Natural killer cell (primary cell): ENCODE measurements at regions not wholly inside any gene's neighbourhood (a gene's known extent, or its start where the extent isn't known, plus 50 kb on each side); places are given as distances from the start of the nearest gene placed in this dataset.

ENCODE experiments used
- ATAC-seq, 3 donors: fragments of 150-1000 bp in 2 of 3; fragments of 200-7000 bp in 1 of 3; cut with Tn5 transposase; 1 replicate in 1 of 3; 2 replicates in 2 of 3; pipeline ENCODE4 v1.10.0; 2021; ENCODE audit warnings: mild to moderate bottlenecking in 2 of 3, moderate library complexity in 2 of 3
- DNase-seq, 2 donors: peaks; one replicate each; pipeline versions ENCODE4 v3.0.0 to v3.0.0-alpha.2; 2013 to 2021; ENCODE audit warnings: mixed read lengths in 1 of 2
- H3K27ac ChIP-seq: one replicate; pipeline ENCODE4 v1.5.1; 2013; ENCODE audit warnings: mild to moderate bottlenecking, low read length
- H3K27me3 ChIP-seq: one replicate; pipeline ENCODE4 v1.6.1; 2013; ENCODE audit warnings: low read length; ENCODE audit not compliant: control insufficient read depth, insufficient read depth
- H3K36me3 ChIP-seq: one replicate; pipeline ENCODE4 v1.6.1; 2013; ENCODE audit warnings: low read length; ENCODE audit not compliant: control insufficient read depth, insufficient read depth
- H3K4me1 ChIP-seq: one replicate; pipeline ENCODE4 v1.6.1; 2013; ENCODE audit warnings: low read length; ENCODE audit not compliant: control insufficient read depth, insufficient read depth
- H3K4me3 ChIP-seq: one replicate; pipeline ENCODE4 v1.5.1; 2013; ENCODE audit warnings: low read length
- H3K9me3 ChIP-seq: one replicate; pipeline ENCODE4 v1.6.1; 2013; ENCODE audit warnings: low read length; ENCODE audit not compliant: control insufficient read depth, insufficient read depth
- H3K27ac Mint-ChIP-seq, 2 donors: one replicate each; pipeline ENCODE4 v1.8.0; 2022; ENCODE audit warnings: mild to moderate bottlenecking in 2 of 2, mixed read lengths in 2 of 2, moderate library complexity in 1 of 2
- H3K27me3 Mint-ChIP-seq, 2 donors: one replicate each; pipeline ENCODE4 v1.8.0; 2022; ENCODE audit warnings: low read depth in 2 of 2, mixed read lengths in 2 of 2
- H3K36me3 Mint-ChIP-seq: one replicate; pipeline ENCODE4 v1.8.0; 2022; ENCODE audit warnings: mixed read lengths
- H3K4me1 Mint-ChIP-seq, 2 donors: one replicate each; pipeline ENCODE4 v1.8.0; 2022; ENCODE audit warnings: mixed read lengths in 2 of 2
- H3K4me3 Mint-ChIP-seq: one replicate; pipeline ENCODE4 v1.8.0; 2022; ENCODE audit warnings: mild to moderate bottlenecking, moderate library complexity, mixed read lengths
- H3K9me3 Mint-ChIP-seq, 2 donors: one replicate each; pipeline ENCODE4 v1.8.0; 2022; ENCODE audit warnings: mixed read lengths in 2 of 2
- CTCF ChIP-seq: fragments of 200-600 bp; IDR thresholded peaks from one replicate; pipeline ENCODE4 v1.8.0; 2022; ENCODE audit warnings: antibody characterized with exemption
- WGBS: methylation state at CpG from one replicate; pipeline ENCODE4 v1.1.7; 2013; ENCODE audit warnings: missing lambda C conversion rate; ENCODE audit not compliant: insufficient coverage; 5-methylcytosine and 5-hydroxymethylcytosine counted together
- intact Hi-C: fragments of 100-400 bp; cut with micrococcal nuclease; formaldehyde crosslinking; loops from one replicate; pipeline ENCODE4 v1.14.2; 2022

GRCh38 chr4:85250852-85251251, 224.1 kb upstream of the ARHGAP24 start:
- H3K9me3 Mint-ChIP-seq, result peaks cover 21 to 38% of the 10 kb centered on the region in 2 donors
- no peaks in the 10 kb centered on the region for H3K4me1 Mint-ChIP-seq
- 17% methylated on average over 1 of the region's 4 CpGs for WGBS
- no peaks in the 10 kb centered on the region for H3K27me3 ChIP-seq
- no peaks in the 10 kb centered on the region for H3K36me3 ChIP-seq
- H3K4me1 ChIP-seq, result no peaks in the 10 kb centered on the region
- peaks cover 4% of the 10 kb centered on the region for H3K9me3 ChIP-seq
- DNase-seq (no peak), ATAC-seq (no peak)
- peaks cover 11% of the 10 kb centered on the region for H3K36me3 Mint-ChIP-seq
- TF ChIP-seq CTCF, result no peak
- intact Hi-C loops, result no loop called here
- H3K27ac Mint-ChIP-seq, result no peak overlapping the region
- H3K27me3 Mint-ChIP-seq, result no peaks in the 10 kb centered on the region
- H3K27ac ChIP-seq, result no peak overlapping the region
- H3K4me3 Mint-ChIP-seq, result no peak overlapping the region
- no peak overlapping the region for H3K4me3 ChIP-seq

- 55% methylated on average over 1 of the region's 1 CpG for WGBS
These were observed 217.1 kb upstream of the ARHGAP24 start for GRCh38 chr4:85257817-85258370.

GRCh38 chr4:85260064-85260463, 214.9 kb upstream of the ARHGAP24 start:
- DNase-seq, result no peak
- Histone ChIP-seq H3K4me3 (no peak overlapping the region), H3K4me1 (no peaks in the 10 kb centered on the region), H3K36me3 (no peaks in the 10 kb centered on the region), H3K9me3 (no peaks in the 10 kb centered on the region), H3K27me3 (no peaks in the 10 kb centered on the region), H3K27ac (no peak overlapping the region)
- Mint-ChIP-seq H3K27ac (no peak overlapping the region), H3K4me3 (no peak overlapping the region), H3K9me3 (peaks cover 15 to 22% of the 10 kb centered on the region in 2 donors), H3K27me3 (no peaks in the 10 kb centered on the region), H3K4me1 (no peaks in the 10 kb centered on the region), H3K36me3 (peaks cover 13% of the 10 kb centered on the region)
- intact Hi-C loops, result no loop called here
- 63% methylated on average over 1 of the region's 1 CpG for WGBS
- TF ChIP-seq CTCF, result no peak
- ATAC-seq, result no peak

More at GRCh38 chr4:85257817-85258370, 217.1 kb upstream of the ARHGAP24 start:
- ATAC-seq (no peak), DNase-seq (no peak)
- no peaks in the 10 kb centered on the region for H3K27me3 ChIP-seq
- Mint-ChIP-seq H3K4me1 (no peaks in the 10 kb centered on the region), H3K27ac (no peak overlapping the region), H3K27me3 (no peaks in the 10 kb centered on the region), H3K9me3 (peaks cover 18 to 30% of the 10 kb centered on the region in 2 donors), H3K36me3 (peaks cover 16% of the 10 kb centered on the region), H3K4me3 (no peak overlapping the region)
- no peak for TF ChIP-seq CTCF
- no peaks in the 10 kb centered on the region for H3K36me3 ChIP-seq
- H3K4me3 ChIP-seq, result no peak overlapping the region
- H3K27ac ChIP-seq, result no peak overlapping the region
- no peaks in the 10 kb centered on the region for H3K4me1 ChIP-seq
- intact Hi-C loops, result no loop called here
- no peaks in the 10 kb centered on the region for H3K9me3 ChIP-seq

- H3K27ac Mint-ChIP-seq, result no peak overlapping the region
- H3K4me3 ChIP-seq, result no peak overlapping the region
- 95% methylated on average over 4 of the region's 5 CpGs for WGBS
- H3K9me3 Mint-ChIP-seq, result peaks cover 16 to 21% of the 10 kb centered on the region in 2 donors
- no peak overlapping the region for H3K27ac ChIP-seq
- no peak for DNase-seq
- H3K27me3 ChIP-seq, result no peaks in the 10 kb centered on the region
- H3K27me3 Mint-ChIP-seq, result no peaks in the 10 kb centered on the region
- TF ChIP-seq CTCF, result no peak
- peaks cover 8% of the 10 kb centered on the region for H3K36me3 Mint-ChIP-seq
- H3K9me3 ChIP-seq, result no peaks in the 10 kb centered on the region
- H3K36me3 ChIP-seq, result no peaks in the 10 kb centered on the region
- H3K4me1 Mint-ChIP-seq, result no peaks in the 10 kb centered on the region
- intact Hi-C loops, result no loop called here
- H3K4me1 ChIP-seq, result no peaks in the 10 kb centered on the region
- ATAC-seq, result no peak
- H3K4me3 Mint-ChIP-seq, result no peak overlapping the region
These were observed 209.7 kb upstream of the ARHGAP24 start for GRCh38 chr4:85265234-85265633.
